K562 (cell line): ENCODE measurements at regions not wholly inside any gene's neighbourhood (a gene's known extent, or its start where the extent isn't known, plus 50 kb on each side); places are given as distances from the start of the nearest gene placed in this dataset.

Experiments used
- CBX1 ChIP-seq: sonication (generic); IDR thresholded peaks from 2 replicates; pipeline ENCODE4 v1.6.1; 2016; ENCODE audit warnings: antibody characterized with exemption, low read depth, mild to moderate bottlenecking
- EP300 ChIP-seq: IDR thresholded peaks from 2 replicates; pipeline ENCODE4 v1.6.1; 2012; ENCODE audit warnings: low read length, improper control_type of control experiment
- ESRRA ChIP-seq: fragments of 450-650 bp; IDR thresholded peaks from 2 replicates; pipeline ENCODE4 v1.6.1; 2014; ENCODE audit warnings: low read depth, mild to moderate bottlenecking, moderate library complexity, borderline replicate concordance
- FOXK1 ChIP-seq: sonication (generic); formaldehyde crosslinking; IDR thresholded peaks from 2 replicates; pipeline ENCODE4 v1.8.0; 2022; ENCODE audit warnings: missing genetic modification reagents, mild to moderate bottlenecking, borderline replicate concordance
- KAT7 ChIP-seq: sonication (generic); formaldehyde crosslinking; IDR thresholded peaks from 2 replicates; pipeline ENCODE4 v1.8.0; 2022; ENCODE audit warnings: missing genetic modification reagents, mild to moderate bottlenecking, borderline replicate concordance
- KDM5B ChIP-seq: fragments of 200-600 bp; sonication (generic); IDR thresholded peaks from 2 replicates; pipeline ENCODE4 v1.6.1; 2012; ENCODE audit warnings: low read depth, mild to moderate bottlenecking, moderate library complexity, low read length, control low read depth, inconsistent platforms; ENCODE audit not compliant: insufficient replicate concordance
- MLX ChIP-seq, 2 experiments: fragments of 450-650 bp in 1 of 2; sonication (generic) in 1 of 2; formaldehyde crosslinking; conservative IDR thresholded peaks; 2 replicates each; pipeline versions ENCODE4 v1.4.0 to v1.8.1; 2020 to 2022; ENCODE audit warnings: mild to moderate bottlenecking in 1 of 2, missing genetic modification reagents in 1 of 2
- SMC3 ChIP-seq: conservative IDR thresholded peaks from 2 replicates; pipeline ENCODE4 v1.6.1; 2011; ENCODE audit warnings: low read depth, low read length, improper control_type of control experiment; ENCODE audit not compliant: insufficient read depth
- TRIM28 ChIP-seq: fragments of 450-650 bp; IDR thresholded peaks from 2 replicates; pipeline ENCODE4 v1.6.1; 2017
- ZSCAN29 ChIP-seq: fragments of 450-650 bp; IDR thresholded peaks from 2 replicates; pipeline ENCODE4 v1.6.1; 2017
- TF ChIP-seq, protein P1 (sequence below): sonication (generic); formaldehyde crosslinking; IDR thresholded peaks from 2 replicates; pipeline ENCODE4 v1.8.0; 2023; ENCODE audit warnings: mild to moderate bottlenecking, missing genetic modification reagents
- TF ChIP-seq, protein P2 (sequence below), 3 experiments: IDR thresholded peaks in 2 of 3; conservative IDR thresholded peaks in 1 of 3; 2 replicates each; pipeline ENCODE4 v1.5.1; 2011 to 2012; ENCODE audit warnings: low read length in 3 of 3, mild to moderate bottlenecking in 3 of 3, control low read depth in 2 of 3, improper control_type of control experiment in 1 of 3, inconsistent platforms in 1 of 3, low read depth in 1 of 3, mixed read lengths in 1 of 3, moderate library complexity in 1 of 3; ENCODE audit not compliant: insufficient read depth in 2 of 3

GRCh38 chr2:208794288-208794975, 387.8 kb downstream of the PTH2R start:
- no peak for TF ChIP-seq KDM5B
- TF ChIP-seq KAT7 (CRISPR knock-in tag): no peak
- TF ChIP-seq CBX1: no peak
- no peak for TF ChIP-seq ESRRA
- TF ChIP-seq FOXK1 (CRISPR knock-in tag): no peak
- no peak for TF ChIP-seq ZSCAN29
- TF ChIP-seq SMC3: no peak
- no peak for TF ChIP-seq MLX (CRISPR knock-in tag; conservative IDR thresholded peaks at IDR 0.05)
- no peak for TF ChIP-seq TRIM28
- no peak for TF ChIP-seq EP300
- TF ChIP-seq, protein P1, sequence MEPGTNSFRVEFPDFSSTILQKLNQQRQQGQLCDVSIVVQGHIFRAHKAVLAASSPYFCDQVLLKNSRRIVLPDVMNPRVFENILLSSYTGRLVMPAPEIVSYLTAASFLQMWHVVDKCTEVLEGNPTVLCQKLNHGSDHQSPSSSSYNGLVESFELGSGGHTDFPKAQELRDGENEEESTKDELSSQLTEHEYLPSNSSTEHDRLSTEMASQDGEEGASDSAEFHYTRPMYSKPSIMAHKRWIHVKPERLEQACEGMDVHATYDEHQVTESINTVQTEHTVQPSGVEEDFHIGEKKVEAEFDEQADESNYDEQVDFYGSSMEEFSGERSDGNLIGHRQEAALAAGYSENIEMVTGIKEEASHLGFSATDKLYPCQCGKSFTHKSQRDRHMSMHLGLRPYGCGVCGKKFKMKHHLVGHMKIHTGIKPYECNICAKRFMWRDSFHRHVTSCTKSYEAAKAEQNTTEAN (CRISPR knock-in tag): no peak
- TF ChIP-seq, protein P2, sequence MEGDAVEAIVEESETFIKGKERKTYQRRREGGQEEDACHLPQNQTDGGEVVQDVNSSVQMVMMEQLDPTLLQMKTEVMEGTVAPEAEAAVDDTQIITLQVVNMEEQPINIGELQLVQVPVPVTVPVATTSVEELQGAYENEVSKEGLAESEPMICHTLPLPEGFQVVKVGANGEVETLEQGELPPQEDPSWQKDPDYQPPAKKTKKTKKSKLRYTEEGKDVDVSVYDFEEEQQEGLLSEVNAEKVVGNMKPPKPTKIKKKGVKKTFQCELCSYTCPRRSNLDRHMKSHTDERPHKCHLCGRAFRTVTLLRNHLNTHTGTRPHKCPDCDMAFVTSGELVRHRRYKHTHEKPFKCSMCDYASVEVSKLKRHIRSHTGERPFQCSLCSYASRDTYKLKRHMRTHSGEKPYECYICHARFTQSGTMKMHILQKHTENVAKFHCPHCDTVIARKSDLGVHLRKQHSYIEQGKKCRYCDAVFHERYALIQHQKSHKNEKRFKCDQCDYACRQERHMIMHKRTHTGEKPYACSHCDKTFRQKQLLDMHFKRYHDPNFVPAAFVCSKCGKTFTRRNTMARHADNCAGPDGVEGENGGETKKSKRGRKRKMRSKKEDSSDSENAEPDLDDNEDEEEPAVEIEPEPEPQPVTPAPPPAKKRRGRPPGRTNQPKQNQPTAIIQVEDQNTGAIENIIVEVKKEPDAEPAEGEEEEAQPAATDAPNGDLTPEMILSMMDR (IDR thresholded peaks at IDR 0.05 in 2 of 3, conservative IDR thresholded peaks at IDR 0.05 in 1 of 3; ENCODE audit: insufficient read depth in 2 of 3, low read depth in 1 of 3, low read length in 3 of 3): no peak
